Ovary (tissue), 3 donors: ENCODE measurements at regions not wholly inside any gene's neighbourhood (a gene's known extent, or its start where the extent isn't known, plus 50 kb on each side); places are given as distances from the start of the nearest gene placed in this dataset.

Source experiments
- POLR2A ChIP-seq: fragments of 450-650 bp; IDR thresholded peaks from one replicate; pipeline ENCODE4 v1.6.1; 2017; ENCODE audit warnings: antibody characterized with exemption, mild to moderate bottlenecking, moderate library complexity
- TF ChIP-seq, protein P1 (sequence below), 3 donors: fragments of 450-650 bp in 2 of 3; fragments of 200-600 bp in 1 of 3; IDR thresholded peaks; one replicate each; pipeline versions ENCODE4 v1.5.1 to v1.8.0; 2016 to 2022; ENCODE audit warnings: antibody characterized with exemption in 3 of 3, mild to moderate bottlenecking in 1 of 3
- donor health status: DM: no; HTN: no; CAD: no.

DNA sequence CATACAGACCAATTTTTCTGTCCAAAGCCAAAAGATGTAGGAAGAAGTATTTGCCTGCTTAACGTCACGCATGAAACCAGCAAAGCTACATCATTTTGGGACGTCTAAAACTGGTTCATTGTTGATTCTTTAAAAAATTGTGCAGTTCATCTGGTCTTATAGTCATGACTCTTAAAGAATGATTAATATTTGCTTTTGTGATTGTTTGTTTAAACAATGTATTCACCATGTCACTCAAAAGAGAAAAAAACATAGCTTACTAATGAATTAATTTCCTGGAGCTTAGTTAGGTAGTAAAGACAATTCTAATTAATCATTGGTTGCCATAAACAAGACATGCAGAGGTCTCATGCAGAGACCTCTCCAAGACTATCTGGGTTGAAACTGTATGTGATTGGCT lies 157.3 kb downstream of the RPS12 start:
- TF ChIP-seq, protein P1, sequence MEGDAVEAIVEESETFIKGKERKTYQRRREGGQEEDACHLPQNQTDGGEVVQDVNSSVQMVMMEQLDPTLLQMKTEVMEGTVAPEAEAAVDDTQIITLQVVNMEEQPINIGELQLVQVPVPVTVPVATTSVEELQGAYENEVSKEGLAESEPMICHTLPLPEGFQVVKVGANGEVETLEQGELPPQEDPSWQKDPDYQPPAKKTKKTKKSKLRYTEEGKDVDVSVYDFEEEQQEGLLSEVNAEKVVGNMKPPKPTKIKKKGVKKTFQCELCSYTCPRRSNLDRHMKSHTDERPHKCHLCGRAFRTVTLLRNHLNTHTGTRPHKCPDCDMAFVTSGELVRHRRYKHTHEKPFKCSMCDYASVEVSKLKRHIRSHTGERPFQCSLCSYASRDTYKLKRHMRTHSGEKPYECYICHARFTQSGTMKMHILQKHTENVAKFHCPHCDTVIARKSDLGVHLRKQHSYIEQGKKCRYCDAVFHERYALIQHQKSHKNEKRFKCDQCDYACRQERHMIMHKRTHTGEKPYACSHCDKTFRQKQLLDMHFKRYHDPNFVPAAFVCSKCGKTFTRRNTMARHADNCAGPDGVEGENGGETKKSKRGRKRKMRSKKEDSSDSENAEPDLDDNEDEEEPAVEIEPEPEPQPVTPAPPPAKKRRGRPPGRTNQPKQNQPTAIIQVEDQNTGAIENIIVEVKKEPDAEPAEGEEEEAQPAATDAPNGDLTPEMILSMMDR (IDR thresholded peaks at IDR 0.05) = no peak
- no peak for TF ChIP-seq POLR2A
